ENCODE measurements at regions not wholly inside any gene's neighbourhood (a gene's known extent, or its start where the extent isn't known, plus 50 kb on each side); places are given as distances from the start of the nearest gene placed in this dataset.

- H3K9me3 ChIP-seq (ENCODE audit: control insufficient read depth in 4 of 4, insufficient read depth in 3 of 4, low read length in 3 of 4), result no peaks in the 10 kb centered on the region
- no peak overlapping the region for H3K9ac ChIP-seq (ENCODE audit: insufficient read depth in 1 of 2, low read length in 2 of 2)
- H3K36me3 ChIP-seq (ENCODE audit: control insufficient read depth in 4 of 4, insufficient read depth in 4 of 4, low read length in 4 of 4), result no peaks in the 10 kb centered on the region
- no peak for TF ChIP-seq CTCF (IDR thresholded peaks at IDR 0.05; ENCODE audit: control extremely low read depth, extremely low read depth)
- WGBS, 2 donors, result 76 to 77% methylated on average over 4 of the region's 4 CpGs
- no peak overlapping the region for H3K4me3 ChIP-seq
- ATAC-seq (ENCODE audit: insufficient read depth, low FRiP score) (no peak), DNase-seq (no peak)
- no peaks in the 10 kb centered on the region for H3K4me1 ChIP-seq (ENCODE audit: control insufficient read depth in 5 of 5, insufficient read depth in 5 of 5, low read length in 5 of 5)
- H3K27me3 ChIP-seq (ENCODE audit: control insufficient read depth in 3 of 3, insufficient read depth in 3 of 3, low read length in 2 of 3), result no peaks in the 10 kb centered on the region
- H3K27ac ChIP-seq (ENCODE audit: low read depth in 1 of 2, low read length in 1 of 2), result no peak overlapping the region
Observed at GRCh38 chr12:58296863-58297262, 355.5 kb downstream of the ATP23 start.

GRCh38 chr12:58298803-58299202, 357.4 kb downstream of the ATP23 start:
- Histone ChIP-seq H3K4me1 (ENCODE audit: control insufficient read depth in 5 of 5, insufficient read depth in 5 of 5, low read length in 5 of 5) (peaks cover 0 to 7% (median 0%) of the 10 kb centered on the region in 5 donors), H3K36me3 (ENCODE audit: control insufficient read depth in 4 of 4, insufficient read depth in 4 of 4, low read length in 4 of 4) (no peaks in the 10 kb centered on the region), H3K4me3 (no peak overlapping the region), H3K27me3 (ENCODE audit: control insufficient read depth in 3 of 3, insufficient read depth in 3 of 3, low read length in 2 of 3) (no peaks in the 10 kb centered on the region), H3K9ac (ENCODE audit: insufficient read depth in 1 of 2, low read length in 2 of 2) (no peak overlapping the region), H3K27ac (ENCODE audit: low read depth in 1 of 2, low read length in 1 of 2) (no peak overlapping the region), H3K9me3 (ENCODE audit: control insufficient read depth in 4 of 4, insufficient read depth in 3 of 4, low read length in 3 of 4) (no peaks in the 10 kb centered on the region)
- ATAC-seq (ENCODE audit: insufficient read depth, low FRiP score) (no peak), DNase-seq (no peak)
- no peak for TF ChIP-seq CTCF (IDR thresholded peaks at IDR 0.05; ENCODE audit: control extremely low read depth, extremely low read depth)
- WGBS, 2 donors, result 81 to 93% methylated on average over 5 of the region's 5 CpGs

- DNase-seq (no peak), ATAC-seq (ENCODE audit: insufficient read depth, low FRiP score) (no peak)
- Histone ChIP-seq H3K4me1 (ENCODE audit: control insufficient read depth in 5 of 5, insufficient read depth in 5 of 5, low read length in 5 of 5) (peaks cover 0 to 7% (median 0%) of the 10 kb centered on the region in 5 donors), H3K36me3 (ENCODE audit: control insufficient read depth in 4 of 4, insufficient read depth in 4 of 4, low read length in 4 of 4) (no peaks in the 10 kb centered on the region), H3K9me3 (ENCODE audit: control insufficient read depth in 4 of 4, insufficient read depth in 3 of 4, low read length in 3 of 4) (no peaks in the 10 kb centered on the region), H3K4me3 (no peak overlapping the region), H3K27ac (ENCODE audit: low read depth in 1 of 2, low read length in 1 of 2) (no peak overlapping the region), H3K27me3 (ENCODE audit: control insufficient read depth in 3 of 3, insufficient read depth in 3 of 3, low read length in 2 of 3) (no peaks in the 10 kb centered on the region), H3K9ac (ENCODE audit: insufficient read depth in 1 of 2, low read length in 2 of 2) (no peak overlapping the region)
- TF ChIP-seq CTCF (IDR thresholded peaks at IDR 0.05; ENCODE audit: control extremely low read depth, extremely low read depth), result no peak
Observed at GRCh38 chr12:58299371-58299770, 358.0 kb downstream of the ATP23 start.

GRCh38 chr12:58301038-58301729, 359.8 kb downstream of the ATP23 start:
- Histone ChIP-seq H3K4me3 (no peak overlapping the region), H3K27me3 (ENCODE audit: control insufficient read depth in 3 of 3, insufficient read depth in 3 of 3, low read length in 2 of 3) (no peaks in the 10 kb centered on the region), H3K27ac (ENCODE audit: low read depth in 1 of 2, low read length in 1 of 2) (no peak overlapping the region), H3K9me3 (ENCODE audit: control insufficient read depth in 4 of 4, insufficient read depth in 3 of 4, low read length in 3 of 4) (no peaks in the 10 kb centered on the region), H3K36me3 (ENCODE audit: control insufficient read depth in 4 of 4, insufficient read depth in 4 of 4, low read length in 4 of 4) (no peaks in the 10 kb centered on the region), H3K9ac (ENCODE audit: insufficient read depth in 1 of 2, low read length in 2 of 2) (no peak overlapping the region), H3K4me1 (ENCODE audit: control insufficient read depth in 5 of 5, insufficient read depth in 5 of 5, low read length in 5 of 5) (peaks cover 0 to 7% (median 0%) of the 10 kb centered on the region in 5 donors)
- ATAC-seq (ENCODE audit: insufficient read depth, low FRiP score) (no peak), DNase-seq (no peak)
- TF ChIP-seq CTCF (IDR thresholded peaks at IDR 0.05; ENCODE audit: control extremely low read depth, extremely low read depth), result no peak
- 93 to 95% methylated on average over 8 of the region's 8 CpGs for WGBS, 2 donors

Data from lung (tissue), 11 donors.